HepG2 (cell line): ENCODE measurements at regions not wholly inside any gene's neighbourhood (a gene's known extent, or its start where the extent isn't known, plus 50 kb on each side); places are given as distances from the start of the nearest gene placed in this dataset.
A peak's percentile ranks its signal among the peaks of the same experiment; 100 is the strongest.

Experiments used
- AHR ChIP-seq: IDR thresholded peaks from 2 replicates; pipeline ENCODE4 v1.6.1; 2018; ENCODE audit warnings: missing genetic modification reagents, missing compliant biosample characterization
- ARID5B ChIP-seq: IDR thresholded peaks from 2 replicates; pipeline ENCODE4 v1.4.0; 2020; ENCODE audit warnings: mild to moderate bottlenecking, missing genetic modification reagents
- ATF1 ChIP-seq: IDR thresholded peaks from 2 replicates; pipeline ENCODE4 v1.6.1; 2016; ENCODE audit warnings: mild to moderate bottlenecking, control low read depth
- E2F1 ChIP-seq: sonication (generic); formaldehyde crosslinking; IDR thresholded peaks from 2 replicates; pipeline ENCODE4 v1.5.0; 2020; ENCODE audit warnings: missing genetic modification reagents
- FUBP1 ChIP-seq: sonication (generic); formaldehyde crosslinking; IDR thresholded peaks from 2 replicates; pipeline ENCODE4 v1.5.1; 2020; ENCODE audit warnings: missing genetic modification reagents, mild to moderate bottlenecking, borderline replicate concordance
- HDAC1 ChIP-seq: sonication (generic); formaldehyde crosslinking; IDR thresholded peaks from 2 replicates; pipeline ENCODE4 v1.5.1; 2020; ENCODE audit warnings: mild to moderate bottlenecking, missing genetic modification reagents
- HMGA1 ChIP-seq: sonication (generic); formaldehyde crosslinking; conservative IDR thresholded peaks from 2 replicates; pipeline ENCODE4 v1.4.0; 2020; ENCODE audit warnings: missing genetic modification reagents
- KDM5B ChIP-seq: sonication (generic); formaldehyde crosslinking; IDR thresholded peaks from 2 replicates; pipeline ENCODE4 v1.4.0; 2020; ENCODE audit warnings: missing genetic modification reagents, mild to moderate bottlenecking, borderline replicate concordance
- MBD4 ChIP-seq: IDR thresholded peaks from 2 replicates; pipeline ENCODE4 v1.6.1; 2012; ENCODE audit warnings: low read length, inconsistent platforms, borderline replicate concordance
- NFE2 ChIP-seq: sonication (generic); formaldehyde crosslinking; IDR thresholded peaks from 2 replicates; pipeline ENCODE4 v1.4.0; 2020; ENCODE audit warnings: missing genetic modification reagents
- RBAK ChIP-seq: sonication (generic); formaldehyde crosslinking; IDR thresholded peaks from 2 replicates; pipeline ENCODE4 v1.5.1; 2020; ENCODE audit warnings: mild to moderate bottlenecking, missing genetic modification reagents
- SALL1 ChIP-seq: sonication (generic); formaldehyde crosslinking; IDR thresholded peaks from 2 replicates; pipeline ENCODE4 v1.8.0; 2022; ENCODE audit warnings: mild to moderate bottlenecking, missing genetic modification reagents
- SNAPC2 ChIP-seq: sonication (generic); formaldehyde crosslinking; IDR thresholded peaks from 2 replicates; pipeline ENCODE4 v1.8.1; 2022; ENCODE audit warnings: mild to moderate bottlenecking, missing genetic modification reagents
- SOX5 ChIP-seq: IDR thresholded peaks from 2 replicates; pipeline ENCODE4 v1.6.1; 2016; ENCODE audit warnings: borderline replicate concordance
- ZBTB26 ChIP-seq: IDR thresholded peaks from 2 replicates; pipeline ENCODE4 v1.6.1; 2016; ENCODE audit warnings: missing compliant biosample characterization, missing genetic modification reagents, borderline replicate concordance
- ZBTB46 ChIP-seq: sonication (generic); formaldehyde crosslinking; IDR thresholded peaks from 2 replicates; pipeline ENCODE4 v1.4.0; 2020; ENCODE audit warnings: mild to moderate bottlenecking, missing genetic modification reagents, borderline replicate concordance
- ZNF296 ChIP-seq: sonication (generic); formaldehyde crosslinking; conservative IDR thresholded peaks from 2 replicates; pipeline ENCODE4 v1.5.0; 2020; ENCODE audit warnings: mild to moderate bottlenecking, missing genetic modification reagents
- ZNF367 ChIP-seq: sonication (generic); formaldehyde crosslinking; IDR thresholded peaks from 2 replicates; pipeline ENCODE4 v1.4.0; 2020; ENCODE audit warnings: missing genetic modification reagents, borderline replicate concordance
- ZNF430 ChIP-seq: sonication (generic); formaldehyde crosslinking; IDR thresholded peaks from 2 replicates; pipeline ENCODE4 v1.9.0; 2021; ENCODE audit warnings: mild to moderate bottlenecking, missing genetic modification reagents
- ZNF547 ChIP-seq: sonication (generic); formaldehyde crosslinking; IDR thresholded peaks from 2 replicates; pipeline ENCODE4 v1.5.1; 2020; ENCODE audit warnings: mild to moderate bottlenecking, missing genetic modification reagents
- ZNF569 ChIP-seq: sonication (generic); formaldehyde crosslinking; IDR thresholded peaks from 2 replicates; pipeline ENCODE4 v1.5.0; 2020; ENCODE audit warnings: mild to moderate bottlenecking, missing genetic modification reagents, moderate library complexity, borderline replicate concordance

- TF ChIP-seq ZNF367 (CRISPR knock-in tag) (no peak), ZNF296 (0 out of 2 replicates have a peak, but pooled peaks have one; percentile 12), ATF1 (no peak), ZNF430 (CRISPR knock-in tag) (no peak), SOX5 (CRISPR knock-in tag) (0 out of 2 replicates have a peak, but pooled peaks have one; percentile 44), RBAK (CRISPR knock-in tag) (no peak; the same call in 1 of the 2 replicates), FUBP1 (CRISPR knock-in tag) (peak; percentile 93; the same call in 1 of the 2 replicates), ARID5B (CRISPR knock-in tag) (peak; percentile 80), ZBTB46 (CRISPR knock-in tag) (no peak), AHR (no peak), ZNF569 (CRISPR knock-in tag) (no peak), MBD4 (no peak), ZNF547 (CRISPR knock-in tag) (no peak), HMGA1 (CRISPR knock-in tag) (no peak), SALL1 (CRISPR knock-in tag) (peak; percentile 78), NFE2 (no peak), HDAC1 (CRISPR knock-in tag) (peak; percentile 57), KDM5B (CRISPR knock-in tag) (peak; percentile 77; the same call in 1 of the 2 replicates), ZBTB26 (0 out of 2 replicates have a peak, but pooled peaks have one; percentile 22), E2F1 (no peak), SNAPC2 (CRISPR knock-in tag) (no peak)
Measured at GRCh38 chr16:14345512-14346115, 274.5 kb downstream of the MRTFB start (continued).
